Activated B cell treated with CpG ODN at 0.5 μM for 24 hours (primary cell): ENCODE measurements at regions not wholly inside any gene's neighbourhood (a gene's known extent, or its start where the extent isn't known, plus 50 kb on each side); places are given as distances from the start of the nearest gene placed in this dataset.

Experiments used
- ATAC-seq: fragments of 200-7000 bp; cut with Tn5 transposase; one replicate; pipeline ENCODE4 v1.10.0; 2021; ENCODE audit warnings: low read depth, mild to moderate bottlenecking, moderate library complexity
- CTCF ChIA-PET: fragments of 350-600 bp; sonication (Branson Sonifier 250); formaldehyde crosslinking; loops from one replicate; lab custom pipeline; 2021; ENCODE audit warnings: antibody characterized with exemption; lab: Charles Lee
- POLR2A ChIA-PET: fragments of 350-600 bp; sonication (Branson Sonifier 250); formaldehyde crosslinking; loops from one replicate; lab custom pipeline; 2021; ENCODE audit warnings: antibody characterized with exemption; lab: Charles Lee
- DNase-seq: peaks from one replicate; pipeline ENCODE4 v3.0.0; 2022
- H3K27ac Mint-ChIP-seq: one replicate; pipeline ENCODE4 v1.8.0; 2020; ENCODE audit warnings: mixed read lengths
- H3K27me3 Mint-ChIP-seq: one replicate; pipeline ENCODE4 v1.8.0; 2021; ENCODE audit warnings: mixed read lengths
- H3K36me3 Mint-ChIP-seq: one replicate; pipeline ENCODE4 v1.8.0; 2021; ENCODE audit warnings: low read depth, mixed read lengths
- H3K4me1 Mint-ChIP-seq: one replicate; pipeline ENCODE4 v1.8.0; 2021; ENCODE audit warnings: mixed read lengths
- H3K4me3 Mint-ChIP-seq: one replicate; pipeline ENCODE4 v1.8.0; 2020; ENCODE audit warnings: mild to moderate bottlenecking, mixed read lengths
- H3K9me3 Mint-ChIP-seq: one replicate; pipeline ENCODE4 v1.8.0; 2020; ENCODE audit warnings: mixed read lengths
- CTCF ChIP-seq: fragments of 200-600 bp; IDR thresholded peaks from one replicate; pipeline ENCODE4 v1.8.0; 2022; ENCODE audit warnings: antibody characterized with exemption, mild to moderate bottlenecking
- intact Hi-C: fragments of 100-400 bp; cut with micrococcal nuclease; formaldehyde crosslinking; loops from one replicate; pipeline ENCODE4 v1.15.1; 2024

GRCh38 chr5:129362456-129362855 is 97.6 kb upstream of the ADAMTS19 start:
- no peaks in the 10 kb centered on the region for H3K4me1 Mint-ChIP-seq
- DNase-seq, result no peak
- CTCF ChIA-PET, result no interaction called here
- H3K9me3 Mint-ChIP-seq, result peaks cover 3% of the 10 kb centered on the region
- no peak overlapping the region for H3K4me3 Mint-ChIP-seq
- intact Hi-C loops, result no loop called here
- H3K36me3 Mint-ChIP-seq, result no peaks in the 10 kb centered on the region
- no peak for ATAC-seq
- H3K27ac Mint-ChIP-seq, result no peak overlapping the region
- H3K27me3 Mint-ChIP-seq, result no peaks in the 10 kb centered on the region
- POLR2A ChIA-PET, result no interaction called here
- TF ChIP-seq CTCF, result no peak

- no peak for TF ChIP-seq CTCF
- intact Hi-C loops, result no loop called here
- ChIA-PET POLR2A (no interaction called here), CTCF (no interaction called here)
- H3K27ac Mint-ChIP-seq, result no peak overlapping the region
- no peaks in the 10 kb centered on the region for H3K4me1 Mint-ChIP-seq
- H3K9me3 Mint-ChIP-seq, result peaks cover 5% of the 10 kb centered on the region
- H3K27me3 Mint-ChIP-seq, result no peaks in the 10 kb centered on the region
- H3K4me3 Mint-ChIP-seq, result no peak overlapping the region
- ATAC-seq (no peak), DNase-seq (no peak)
- no peaks in the 10 kb centered on the region for H3K36me3 Mint-ChIP-seq
Observed at GRCh38 chr5:129363991-129364390, 96.1 kb upstream of the ADAMTS19 start.

GRCh38 chr5:129367883-129368282 is 92.2 kb upstream of the ADAMTS19 start:
- H3K4me1 Mint-ChIP-seq, result no peaks in the 10 kb centered on the region
- H3K27me3 Mint-ChIP-seq, result no peaks in the 10 kb centered on the region
- H3K27ac Mint-ChIP-seq, result no peak overlapping the region
- ChIA-PET CTCF (no interaction called here), POLR2A (no interaction called here)
- no peak for TF ChIP-seq CTCF
- ATAC-seq, result no peak
- intact Hi-C loops, result no loop called here
- H3K4me3 Mint-ChIP-seq, result no peak overlapping the region
- H3K36me3 Mint-ChIP-seq, result no peaks in the 10 kb centered on the region
- peaks cover 5% of the 10 kb centered on the region for H3K9me3 Mint-ChIP-seq
- no peak for DNase-seq

GRCh38 chr5:129372025-129372424 is 88.1 kb upstream of the ADAMTS19 start:
- ATAC-seq (no peak), DNase-seq (no peak)
- Mint-ChIP-seq H3K4me3 (no peak overlapping the region), H3K27ac (no peak overlapping the region), H3K27me3 (no peaks in the 10 kb centered on the region), H3K36me3 (no peaks in the 10 kb centered on the region), H3K9me3 (peaks cover 2% of the 10 kb centered on the region), H3K4me1 (no peaks in the 10 kb centered on the region)
- POLR2A ChIA-PET, result no interaction called here
- no peak for TF ChIP-seq CTCF
- CTCF ChIA-PET, result no interaction called here
- intact Hi-C loops, result no loop called here

GRCh38 chr5:129377504-129377903 is 82.6 kb upstream of the ADAMTS19 start:
- no peaks in the 10 kb centered on the region for H3K27me3 Mint-ChIP-seq

More at GRCh38 chr5:129377504-129377903, 82.6 kb upstream of the ADAMTS19 start:
- ChIA-PET CTCF (no interaction called here), POLR2A (no interaction called here)
- TF ChIP-seq CTCF, result no peak
- DNase-seq (no peak), ATAC-seq (no peak)
- Mint-ChIP-seq H3K9me3 (no peaks in the 10 kb centered on the region), H3K36me3 (no peaks in the 10 kb centered on the region), H3K4me1 (no peaks in the 10 kb centered on the region), H3K4me3 (no peak overlapping the region), H3K27ac (no peak overlapping the region)
- intact Hi-C loops, result no loop called here
